Fibroblast of villous mesenchyme (primary cell): ENCODE measurements at regions not wholly inside any gene's neighbourhood (a gene's known extent, or its start where the extent isn't known, plus 50 kb on each side); places are given as distances from the start of the nearest gene placed in this dataset.

Experiments used
- DNase-seq: peaks from one replicate; pipeline ENCODE4 v3.0.0-alpha.2; 2010; ENCODE audit warnings: low read depth
- H3K4me3 ChIP-seq: 2 replicates; pipeline ENCODE4 v1.5.1; 2011; ENCODE audit warnings: low read depth, mild to moderate bottlenecking, low read length
- CTCF ChIP-seq: IDR thresholded peaks from 2 replicates; pipeline ENCODE4 v1.5.1; 2012; ENCODE audit warnings: low read depth, mild to moderate bottlenecking, low read length; ENCODE audit not compliant: insufficient read depth

GRCh38 chr22:47898946-47899345, 1136.5 kb downstream of the TBC1D22A start:
- no peak overlapping the region for H3K4me3 ChIP-seq
- TF ChIP-seq CTCF: no peak
- no peak for DNase-seq

GRCh38 chr22:47891609-47892008, 1129.2 kb downstream of the TBC1D22A start:
- no peak for DNase-seq
- TF ChIP-seq CTCF: no peak
- no peak overlapping the region for H3K4me3 ChIP-seq

GRCh38 chr22:47888817-47889216, 1126.4 kb downstream of the TBC1D22A start:
- no peak for DNase-seq

GRCh38 chr22:47884775-47885174, 1122.3 kb downstream of the TBC1D22A start:
- DNase-seq: no peak
- TF ChIP-seq CTCF: no peak

More at GRCh38 chr22:47888817-47889216, 1126.4 kb downstream of the TBC1D22A start:
- H3K4me3 ChIP-seq: no peak overlapping the region
- no peak for TF ChIP-seq CTCF

GRCh38 chr22:47884200-47884599, 1121.8 kb downstream of the TBC1D22A start:
- H3K4me3 ChIP-seq: no peak overlapping the region
- TF ChIP-seq CTCF: no peak
- DNase-seq: no peak

More at GRCh38 chr22:47884775-47885174, 1122.3 kb downstream of the TBC1D22A start:
- no peak overlapping the region for H3K4me3 ChIP-seq

GRCh38 chr22:47883757-47884156, 1121.3 kb downstream of the TBC1D22A start:
- no peak for TF ChIP-seq CTCF
- DNase-seq: no peak
- no peak overlapping the region for H3K4me3 ChIP-seq

- TF ChIP-seq CTCF: no peak
- DNase-seq: no peak
- no peak overlapping the region for H3K4me3 ChIP-seq
Observed at GRCh38 chr22:47879346-47879745, 1116.9 kb downstream of the TBC1D22A start.
